Stimulated activated naive B cell treated with anti-CD40 and anti-IgM and Interleukin-4, amounts not matched to agents 10 μg/mL and 1 μg/mL and 100 μg/mL, for 72 hours (primary cell): ENCODE measurements at regions not wholly inside any gene's neighbourhood (a gene's known extent, or its start where the extent isn't known, plus 50 kb on each side); places are given as distances from the start of the nearest gene placed in this dataset.
"Not testable (repeated sequence)": the region's sequence is repeated elsewhere in the genome, so short reads cannot be mapped to it uniquely, and the experiment has no call there.

Experiments used
- ATAC-seq, 2 donors: fragments of 150-1000 bp; cut with Tn5 transposase; replicated peaks; 2 replicates each; pipeline ENCODE4 v1.10.0; 2021; ENCODE audit warnings: moderate library complexity in 1 of 2
- DNase-seq: peaks from one replicate; pipeline ENCODE4 v3.0.0; 2021
- H3K27ac Mint-ChIP-seq: one replicate; pipeline ENCODE4 v1.8.0; 2022; ENCODE audit warnings: mild to moderate bottlenecking, mixed read lengths
- H3K27me3 Mint-ChIP-seq, 2 donors: one replicate each; pipeline ENCODE4 v1.8.0; 2022; ENCODE audit warnings: mixed read lengths in 2 of 2
- H3K36me3 Mint-ChIP-seq, 2 donors: one replicate each; pipeline ENCODE4 v1.8.0; 2022; ENCODE audit warnings: mixed read lengths in 2 of 2, mild to moderate bottlenecking in 1 of 2
- H3K4me1 Mint-ChIP-seq, 2 donors: one replicate each; pipeline ENCODE4 v1.8.0; 2022; ENCODE audit warnings: mixed read lengths in 2 of 2, mild to moderate bottlenecking in 1 of 2
- H3K4me3 Mint-ChIP-seq, 2 donors: one replicate each; pipeline ENCODE4 v1.8.0; 2022; ENCODE audit warnings: mild to moderate bottlenecking in 2 of 2, mixed read lengths in 2 of 2, moderate library complexity in 1 of 2
- H3K9me3 Mint-ChIP-seq, 2 donors: one replicate each; pipeline ENCODE4 v1.8.0; 2022; ENCODE audit warnings: mixed read lengths in 2 of 2, mild to moderate bottlenecking in 1 of 2

DNA sequence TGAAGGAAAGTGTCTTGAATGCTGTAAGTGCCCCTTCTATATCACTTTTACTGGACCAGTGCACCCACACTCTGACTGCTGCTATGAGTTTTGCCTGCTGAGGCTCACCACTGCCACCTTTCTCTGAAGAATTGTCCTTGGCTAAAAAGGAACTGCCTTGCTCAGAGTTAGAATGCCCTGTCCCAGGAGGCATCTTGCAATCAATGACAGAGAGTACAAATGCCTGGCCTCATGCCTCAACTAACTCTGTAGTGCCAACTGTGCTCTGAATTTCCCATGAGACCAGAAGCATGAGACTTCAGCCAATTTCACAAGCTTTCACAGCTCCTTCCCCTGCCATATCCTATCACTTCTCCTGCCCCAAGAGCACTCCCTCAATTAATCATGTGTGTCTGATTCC lies 569.7 kb downstream of the ZNF608 start:
- H3K4me3 Mint-ChIP-seq = no peak overlapping the region
- no peak overlapping the region for H3K27ac Mint-ChIP-seq
- DNase-seq (no peak), ATAC-seq (peak in 1 of 2 donors; percentile 48)
- no peaks in the 10 kb centered on the region for H3K27me3 Mint-ChIP-seq
- H3K9me3 Mint-ChIP-seq = peaks cover 11 to 17% of the 10 kb centered on the region in 2 donors
- peaks cover 0 to 5% of the 10 kb centered on the region in 2 donors for H3K4me1 Mint-ChIP-seq
- H3K36me3 Mint-ChIP-seq = no peaks in the 10 kb centered on the region

GRCh38 chr5:124173386-124173785 lies 573.1 kb downstream of the ZNF608 start:
- DNase-seq = no peak
- peaks cover 13 to 16% of the 10 kb centered on the region in 2 donors for H3K9me3 Mint-ChIP-seq
- H3K27me3 Mint-ChIP-seq = no peaks in the 10 kb centered on the region
- no peak overlapping the region for H3K27ac Mint-ChIP-seq
- peaks cover 0 to 5% of the 10 kb centered on the region in 2 donors for H3K4me1 Mint-ChIP-seq
- peaks cover 0 to 3% of the 10 kb centered on the region in 2 donors for H3K36me3 Mint-ChIP-seq
- no peak for ATAC-seq
- no peak overlapping the region for H3K4me3 Mint-ChIP-seq

DNA sequence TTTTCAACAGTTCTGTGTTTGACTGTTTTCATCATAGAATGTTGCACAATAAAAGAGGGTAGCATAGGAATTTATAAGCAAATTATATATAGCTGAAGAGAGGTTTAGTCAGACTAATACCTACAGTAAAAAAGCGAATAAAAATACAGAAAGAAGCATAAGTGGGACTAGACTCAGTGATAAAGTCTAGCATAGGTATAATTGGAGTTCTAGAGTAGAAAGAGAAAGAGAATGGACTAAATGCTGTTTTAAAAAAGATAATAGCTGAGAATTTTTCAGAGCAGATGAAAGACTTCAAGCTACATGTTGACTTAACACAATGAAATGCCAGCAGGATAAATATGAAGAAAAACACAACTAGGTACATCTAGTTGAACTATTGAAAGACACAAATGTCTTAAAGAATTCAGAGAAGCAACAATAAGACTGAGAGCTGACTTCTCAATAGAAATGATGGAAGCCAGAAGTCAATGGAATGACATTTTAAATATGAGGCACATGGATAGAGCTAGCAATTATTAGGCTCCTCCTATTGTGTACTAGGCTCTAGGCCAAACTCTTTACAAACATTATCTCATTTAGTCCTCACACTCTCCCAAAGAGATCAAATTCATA lies 573.9 kb downstream of the ZNF608 start:
- Mint-ChIP-seq H3K36me3 (peaks cover 0 to 3% of the 10 kb centered on the region in 2 donors), H3K4me1 (peaks cover 0 to 5% of the 10 kb centered on the region in 2 donors), H3K9me3 (peaks cover 14 to 18% of the 10 kb centered on the region in 2 donors), H3K27me3 (no peaks in the 10 kb centered on the region), H3K27ac (no peak overlapping the region), H3K4me3 (no peak overlapping the region)
- DNase-seq = no peak
- ATAC-seq = no peak

- ATAC-seq, H3K4me3 Mint-ChIP-seq, H3K36me3 Mint-ChIP-seq, DNase-seq, H3K4me1 Mint-ChIP-seq, H3K27me3 Mint-ChIP-seq, H3K27ac Mint-ChIP-seq: not testable (repeated sequence)
- H3K9me3 Mint-ChIP-seq = peaks cover 12 to 13% of the 10 kb centered on the region in 2 donors
These were observed 578.3 kb downstream of the ZNF608 start for GRCh38 chr5:124168093-124168492.

GRCh38 chr5:124162767-124163532 lies 583.5 kb downstream of the ZNF608 start:
- Mint-ChIP-seq H3K9me3 (peaks cover 0 to under 1% of the 10 kb centered on the region in 2 donors), H3K4me3 (peak overlapping the region; percentile 52 to 78), H3K27ac (peak overlapping the region; percentile 26), H3K36me3 (no peaks in the 10 kb centered on the region), H3K4me1 (peaks cover 14 to 36% of the 10 kb centered on the region in 2 donors), H3K27me3 (no peaks in the 10 kb centered on the region)
- DNase-seq (no peak), ATAC-seq (peak; percentile 80 to 86)

GRCh38 chr5:124161266-124161665 lies 585.2 kb downstream of the ZNF608 start:
- ATAC-seq (no peak), DNase-seq (no peak)
- no peaks in the 10 kb centered on the region for H3K36me3 Mint-ChIP-seq
- peaks cover 15 to 46% of the 10 kb centered on the region in 2 donors for H3K4me1 Mint-ChIP-seq
- H3K4me3 Mint-ChIP-seq = no peak overlapping the region
- no peak overlapping the region for H3K27ac Mint-ChIP-seq
- H3K9me3 Mint-ChIP-seq = no peaks in the 10 kb centered on the region
- H3K27me3 Mint-ChIP-seq = no peaks in the 10 kb centered on the region

GRCh38 chr5:124160265-124160664 lies 586.2 kb downstream of the ZNF608 start:
- Mint-ChIP-seq H3K27ac (no peak overlapping the region), H3K4me3 (no peak overlapping the region), H3K36me3 (peaks cover 0 to 4% of the 10 kb centered on the region in 2 donors), H3K9me3 (peaks cover 3 to 4% of the 10 kb centered on the region in 2 donors), H3K4me1 (peaks cover 15 to 46% of the 10 kb centered on the region in 2 donors), H3K27me3 (no peaks in the 10 kb centered on the region)
- DNase-seq = no peak
- ATAC-seq = peak; percentile 71

- ATAC-seq = peak; percentile 72 to 85
These were observed 589.1 kb downstream of the ZNF608 start for GRCh38 chr5:124157320-124157719.

DNA sequence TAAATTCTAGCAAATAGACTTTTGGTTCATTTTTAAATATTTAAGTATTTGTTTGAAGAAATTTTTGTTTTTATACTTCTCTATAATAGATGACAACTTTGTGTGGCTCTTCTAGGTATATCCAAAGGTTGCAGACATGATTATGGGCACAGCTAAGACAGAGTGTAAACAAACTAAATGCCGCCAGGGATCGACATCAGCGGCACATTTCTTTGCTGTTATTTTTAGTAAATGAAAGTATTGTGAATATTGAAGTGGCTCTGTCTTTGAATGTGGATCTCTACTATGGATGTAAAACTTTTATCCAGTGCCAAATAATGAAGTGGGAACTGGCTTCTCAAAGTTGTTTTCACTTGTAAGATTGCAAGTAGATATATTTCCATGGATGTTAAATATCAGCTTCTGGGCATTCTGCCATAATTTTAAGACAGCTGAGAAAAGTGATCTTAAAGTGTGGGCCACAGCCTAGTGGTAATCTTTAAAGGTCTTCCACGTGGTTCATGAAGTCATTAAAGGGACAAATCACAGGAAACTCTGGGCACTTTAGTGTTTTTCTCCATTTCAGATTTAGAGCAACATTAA lies 589.9 kb downstream of the ZNF608 start:
- no peaks in the 10 kb centered on the region for H3K27me3 Mint-ChIP-seq
- peaks cover 0 to 6% of the 10 kb centered on the region in 2 donors for H3K36me3 Mint-ChIP-seq
- H3K27ac Mint-ChIP-seq = no peak overlapping the region
- DNase-seq (no peak), ATAC-seq (no peak)
- peaks cover 9 to 29% of the 10 kb centered on the region in 2 donors for H3K4me1 Mint-ChIP-seq
- H3K4me3 Mint-ChIP-seq = no peak overlapping the region
- peaks cover 9 to 17% of the 10 kb centered on the region in 2 donors for H3K9me3 Mint-ChIP-seq

More at GRCh38 chr5:124157320-124157719, 589.1 kb downstream of the ZNF608 start:
- peak overlapping the region; percentile 88 for H3K27ac Mint-ChIP-seq
- H3K36me3 Mint-ChIP-seq = peaks cover 0 to 6% of the 10 kb centered on the region in 2 donors
- no peaks in the 10 kb centered on the region for H3K27me3 Mint-ChIP-seq
- DNase-seq = no peak
- H3K4me1 Mint-ChIP-seq = peaks cover 11 to 37% of the 10 kb centered on the region in 2 donors
- peaks cover 9 to 17% of the 10 kb centered on the region in 2 donors for H3K9me3 Mint-ChIP-seq
- H3K4me3 Mint-ChIP-seq = peak overlapping the region; percentile 79 to 84

DNA sequence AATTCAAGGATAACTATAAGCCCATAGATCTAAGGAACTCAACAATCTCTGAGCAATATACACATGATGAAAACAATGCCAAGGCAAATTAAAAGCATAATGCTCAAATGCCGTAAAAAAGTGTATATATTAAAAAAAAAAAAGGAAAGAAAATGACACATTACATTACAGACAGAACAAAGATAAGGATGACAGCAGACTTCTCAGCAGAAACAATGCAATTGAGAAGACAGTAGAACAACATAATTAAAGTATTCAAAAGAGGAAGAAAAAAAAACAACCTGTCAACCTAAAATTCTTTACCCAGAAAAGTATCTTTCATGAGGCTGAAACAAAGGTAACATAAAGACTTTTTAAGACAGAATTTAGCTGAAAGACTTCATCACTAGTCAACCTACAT lies 591.7 kb downstream of the ZNF608 start:
- ATAC-seq (no peak), DNase-seq (no peak)
- Mint-ChIP-seq H3K27me3 (no peaks in the 10 kb centered on the region), H3K4me1 (peaks cover 5 to 21% of the 10 kb centered on the region in 2 donors), H3K36me3 (peaks cover 0 to 6% of the 10 kb centered on the region in 2 donors), H3K4me3 (no peak overlapping the region), H3K27ac (no peak overlapping the region), H3K9me3 (peaks cover 15 to 26% of the 10 kb centered on the region in 2 donors)

GRCh38 chr5:124153588-124153987 lies 592.9 kb downstream of the ZNF608 start:
- Mint-ChIP-seq H3K4me3 (no peak overlapping the region), H3K27ac (no peak overlapping the region), H3K36me3 (peaks cover 0 to 6% of the 10 kb centered on the region in 2 donors), H3K27me3 (no peaks in the 10 kb centered on the region), H3K9me3 (peaks cover 15 to 26% of the 10 kb centered on the region in 2 donors), H3K4me1 (peaks cover 2 to 19% of the 10 kb centered on the region in 2 donors)
- ATAC-seq (no peak), DNase-seq (no peak)

- Mint-ChIP-seq H3K4me3 (no peak overlapping the region), H3K4me1 (peaks cover 0 to 6% of the 10 kb centered on the region in 2 donors), H3K27me3 (peaks cover 0 to 9% of the 10 kb centered on the region in 2 donors), H3K9me3 (peaks cover 9 to 14% of the 10 kb centered on the region in 2 donors), H3K27ac (no peak overlapping the region), H3K36me3 (peaks cover 0 to 13% of the 10 kb centered on the region in 2 donors)
- no peak for DNase-seq
- no peak for ATAC-seq
These were observed 597.9 kb downstream of the ZNF608 start for GRCh38 chr5:124148574-124148973.

DNA sequence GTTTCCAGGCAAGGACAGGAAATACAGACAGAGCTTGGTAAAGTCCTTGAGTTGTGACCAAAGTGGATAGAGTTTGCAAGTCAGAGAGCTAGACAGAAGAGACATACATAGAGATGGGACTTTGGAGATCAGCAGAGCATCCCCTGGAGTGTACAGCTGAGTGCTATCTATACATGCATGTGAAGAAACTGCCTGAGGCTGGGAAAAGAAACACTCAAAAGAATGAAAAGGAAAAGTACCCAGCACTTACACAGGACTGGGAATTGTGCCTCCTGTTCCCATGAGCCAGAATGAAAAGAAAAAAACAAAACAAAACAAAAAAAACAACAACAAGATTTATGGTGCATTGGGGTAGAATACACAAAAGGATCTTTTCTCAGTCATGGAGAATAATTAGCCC lies 606.4 kb downstream of the ZNF608 start:
- H3K4me1 Mint-ChIP-seq = peaks cover 4 to 13% of the 10 kb centered on the region in 2 donors
- no peak overlapping the region for H3K4me3 Mint-ChIP-seq
- no peak for DNase-seq
- H3K36me3 Mint-ChIP-seq = peaks cover 0 to 2% of the 10 kb centered on the region in 2 donors
- ATAC-seq = no peak
- peaks cover 0 to 7% of the 10 kb centered on the region in 2 donors for H3K9me3 Mint-ChIP-seq
- no peak overlapping the region for H3K27ac Mint-ChIP-seq
- no peaks in the 10 kb centered on the region for H3K27me3 Mint-ChIP-seq

DNA sequence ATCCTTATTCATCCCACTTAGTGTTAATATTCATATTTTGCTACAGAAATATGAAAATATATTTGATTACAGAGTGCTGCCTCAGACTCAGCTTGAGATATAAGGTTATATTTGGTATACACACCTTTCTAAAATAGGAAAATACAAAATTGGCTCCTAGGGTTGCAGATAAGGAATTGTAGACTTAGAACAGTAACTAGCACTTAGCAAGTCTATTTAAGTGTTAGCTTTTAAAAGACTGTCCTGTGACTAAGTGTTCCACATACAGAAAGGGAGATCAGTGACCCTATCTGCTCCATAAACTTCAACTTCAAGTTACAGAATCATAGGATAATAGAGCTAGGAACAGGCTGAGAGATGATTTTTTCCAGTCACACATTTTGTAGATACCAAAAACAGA lies 607.0 kb downstream of the ZNF608 start:
- H3K4me1 Mint-ChIP-seq = peaks cover 4 to 13% of the 10 kb centered on the region in 2 donors
- DNase-seq = no peak
- H3K36me3 Mint-ChIP-seq = peaks cover 0 to 2% of the 10 kb centered on the region in 2 donors
- no peak overlapping the region for H3K27ac Mint-ChIP-seq
- no peak overlapping the region for H3K4me3 Mint-ChIP-seq
- ATAC-seq = no peak
- H3K27me3 Mint-ChIP-seq = no peaks in the 10 kb centered on the region
- peaks cover 0 to 7% of the 10 kb centered on the region in 2 donors for H3K9me3 Mint-ChIP-seq
